K562 (cell line): ENCODE measurements at regions not wholly inside any gene's neighbourhood (a gene's known extent, or its start where the extent isn't known, plus 50 kb on each side); places are given as distances from the start of the nearest gene placed in this dataset.

Experiments used
- ATAC-seq: fragments of 200-7000 bp; cut with Tn5 transposase; 3 replicates; pipeline ENCODE4 v1.9.1; 2020; ENCODE audit warnings: moderate library complexity
- BruUV-seq: library from RNA; stranded (reverse); fragments of 400-500 nt; replicated peaks from 2 replicates; lab custom pipeline; 2021; lab: Mats Ljungman, UMichigan
- CTCF ChIA-PET: fragments of 300-600 bp; formaldehyde crosslinking; extraction: SDS; loops from one replicate; lab custom pipeline; 2021; ENCODE audit warnings: low intra/inter-chr PET ratio; lab: Yijun Ruan, JAX
- POLR2A ChIA-PET: fragments of 300-600, 350-650 bp; sonication (Branson Sonifier 250); formaldehyde crosslinking; extraction: SDS; loops from one replicate; lab custom pipeline; 2021; ENCODE audit warnings: antibody characterized with exemption, inconsistent platforms; lab: Yijun Ruan, JAX
- DNase-seq, 4 experiments: peaks; one replicate each; pipeline versions ENCODE4 v3.0.0 to v3.0.0-alpha.2; 2011 to 2018; ENCODE audit warnings: low spot score in 3 of 4, mixed read lengths in 3 of 4; ENCODE audit errors: extremely low read depth in 1 of 4
- FAIRE-seq: peaks from 2 replicates; lab custom pipeline; 2011; peaks lifted over from hg19 to GRCh38; lab: Jason Lieb, UNC
- H2AFZ ChIP-seq: 2 replicates; pipeline ENCODE4 v1.6.0; 2011; ENCODE audit warnings: low read depth, low read length, control low read depth, inconsistent platforms
- H3K27ac ChIP-seq: fragments of 200-600 bp; 3 replicates; pipeline ENCODE4 v1.8.0; 2011; ENCODE audit warnings: low read depth, mild to moderate bottlenecking, control low read depth, inconsistent platforms, low read length, moderate library complexity, mixed read lengths; ENCODE audit errors: extremely low read depth
- H3K27me3 ChIP-seq, 2 experiments: fragments of 300-600 bp in 1 of 2; 2 replicates in 1 of 2; 3 replicates in 1 of 2; pipeline versions ENCODE4 v1.6.0 to v1.8.0; 2011; ENCODE audit warnings: inconsistent platforms in 2 of 2, low read length in 2 of 2, mild to moderate bottlenecking in 1 of 2, mixed read lengths in 1 of 2, moderate library complexity in 1 of 2; ENCODE audit not compliant: control insufficient read depth in 2 of 2, insufficient read depth in 2 of 2
- H3K36me3 ChIP-seq: fragments of 300-600 bp; 3 replicates; pipeline ENCODE4 v1.8.0; 2011; ENCODE audit warnings: mild to moderate bottlenecking, low read length, inconsistent platforms; ENCODE audit not compliant: control insufficient read depth, insufficient read depth
- H3K4me1 ChIP-seq, 2 experiments: fragments of 200-600 bp in 1 of 2; replicated peaks in 1 of 2; 2 replicates in 1 of 2; 3 replicates in 1 of 2; pipeline versions ENCODE4 v1.5.1 to v1.8.0; 2011; ENCODE audit warnings: inconsistent platforms in 2 of 2, low read length in 2 of 2, mild to moderate bottlenecking in 1 of 2, mixed read lengths in 1 of 2, moderate library complexity in 1 of 2; ENCODE audit not compliant: control insufficient read depth in 2 of 2, insufficient read depth in 2 of 2
- H3K4me2 ChIP-seq: 2 replicates; pipeline ENCODE4 v1.6.1; 2011; ENCODE audit warnings: low read length, control low read depth, inconsistent platforms, mixed read lengths; ENCODE audit not compliant: insufficient read depth
- H3K4me3 ChIP-seq: fragments of 200-600 bp; sonication (generic), shearing (Covaris generic); 2 replicates; pipeline ENCODE4 v1.5.1; 2016; ENCODE audit warnings: control low read depth, inconsistent platforms
- H3K79me2 ChIP-seq: fragments of 200-600 bp; 3 replicates; pipeline ENCODE4 v1.8.0; 2011; ENCODE audit warnings: low read length, inconsistent platforms; ENCODE audit not compliant: control insufficient read depth, insufficient read depth
- H3K9ac ChIP-seq, 2 experiments: 2 replicates each; pipeline versions ENCODE4 v1.6.0 to v1.6.1; 2011; ENCODE audit warnings: low read depth in 2 of 2, low read length in 2 of 2, control low read depth in 1 of 2, inconsistent platforms in 1 of 2, mild to moderate bottlenecking in 1 of 2, mixed read lengths in 1 of 2; ENCODE audit not compliant: insufficient read depth in 1 of 2
- H3K9me1 ChIP-seq: one replicate; pipeline ENCODE4 v1.6.0; 2011; ENCODE audit warnings: inconsistent platforms, mild to moderate bottlenecking, low read length, moderate library complexity; ENCODE audit not compliant: control insufficient read depth, insufficient read depth
- H3K9me3 ChIP-seq: replicated peaks from 2 replicates; pipeline ENCODE4 v1.5.1; 2011; ENCODE audit warnings: low read depth, low read length, inconsistent platforms; ENCODE audit not compliant: control insufficient read depth, insufficient read depth
- H4K20me1 ChIP-seq: replicated peaks from 2 replicates; pipeline ENCODE4 v1.6.1; 2011; ENCODE audit warnings: low read length, inconsistent platforms, mixed read lengths; ENCODE audit not compliant: control insufficient read depth, insufficient read depth
- ELK3 ChIP-seq: fragments of 450-650 bp; formaldehyde crosslinking; IDR thresholded peaks from 2 replicates; pipeline ENCODE4 v1.4.0; 2020; ENCODE audit warnings: mild to moderate bottlenecking
- KLF10 ChIP-seq: fragments of 250-450 bp; sonication (Bioruptor Pico); IDR thresholded peaks from 2 replicates; pipeline ENCODE4 v1.6.1; 2021; ENCODE audit warnings: matching md5 sums
- TFAM ChIP-seq: fragments of 250-450 bp; sonication (Bioruptor Pico); conservative IDR thresholded peaks from 2 replicates; pipeline ENCODE4 v1.5.0; 2021; ENCODE audit warnings: mild to moderate bottlenecking, moderate library complexity
- VEZF1 ChIP-seq: fragments of 200-800 bp; sonication (Bioruptor generic); IDR thresholded peaks from 2 replicates; pipeline ENCODE4 v1.6.1; 2017; ENCODE audit warnings: missing genetic modification characterization, missing compliant biosample characterization
- XRCC3 ChIP-seq: fragments of 450-650 bp; IDR thresholded peaks from 2 replicates; pipeline ENCODE4 v1.6.1; 2017; ENCODE audit warnings: mild to moderate bottlenecking, moderate library complexity
- ZBTB34 ChIP-seq: fragments of 250-450 bp; sonication (Bioruptor Pico); IDR thresholded peaks from 2 replicates; pipeline ENCODE4 v1.8.0; 2021; ENCODE audit warnings: mild to moderate bottlenecking, moderate library complexity
- ZNF324 ChIP-seq: fragments of 250-450 bp; sonication (Bioruptor Pico); IDR thresholded peaks from 2 replicates; pipeline ENCODE4 v1.4.0; 2020; ENCODE audit warnings: mild to moderate bottlenecking
- WGBS: fragments of 100-300 bp; shearing (Covaris generic); methylation state at CpG from one replicate; pipeline ENCODE4 v1.1.6; 2016; ENCODE audit warnings: low coverage, mixed read lengths; ENCODE audit not compliant: insufficient coverage; ENCODE audit errors: missing lambda C conversion rate; 5-methylcytosine and 5-hydroxymethylcytosine counted together
- in situ Hi-C: fragments of 300-500 bp; cut with MboI; formaldehyde crosslinking; loops from 4 replicates; pipeline ENCODE4 v1.15.0; 2018; ENCODE audit warnings: inconsistent platforms, mixed read lengths
- intact Hi-C: fragments of 100-400 bp; cut with micrococcal nuclease; formaldehyde crosslinking; loops from 2 replicates; pipeline ENCODE4 v1.14.2; 2022
- TF ChIP-seq, protein P1 (sequence below): fragments of 250-450 bp; sonication (Bioruptor Pico); IDR thresholded peaks from 2 replicates; pipeline ENCODE4 v1.4.0; 2020; ENCODE audit warnings: mild to moderate bottlenecking

DNA sequence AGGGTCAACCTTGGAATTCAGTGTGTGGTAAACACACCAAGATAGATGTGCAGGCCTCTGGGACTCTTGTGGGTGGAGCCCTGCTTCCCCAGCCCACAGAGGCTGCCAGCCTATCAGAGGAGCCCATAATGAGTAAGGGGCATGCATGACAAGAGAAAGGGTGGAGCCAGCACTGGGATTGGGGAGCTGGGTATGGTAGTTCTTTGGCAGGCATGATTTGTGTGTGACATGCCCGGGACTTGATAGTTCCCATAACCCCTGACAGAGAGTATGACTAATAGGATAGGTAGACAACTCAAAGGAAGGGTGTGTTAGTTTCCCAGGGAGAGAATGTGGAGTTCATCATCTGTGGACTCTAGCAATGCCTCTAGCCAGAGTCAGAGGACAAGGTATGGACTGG is 143.0 kb downstream of the EMP1 start (continued):
- TF ChIP-seq VEZF1 (CRISPR knock-in tag): no peak
- no peak for TF ChIP-seq XRCC3
- no peak for TF ChIP-seq KLF10 (CRISPR knock-in tag)
- TF ChIP-seq ZBTB34 (CRISPR knock-in tag): no peak
- no peak for TF ChIP-seq TFAM (CRISPR knock-in tag)

DNA sequence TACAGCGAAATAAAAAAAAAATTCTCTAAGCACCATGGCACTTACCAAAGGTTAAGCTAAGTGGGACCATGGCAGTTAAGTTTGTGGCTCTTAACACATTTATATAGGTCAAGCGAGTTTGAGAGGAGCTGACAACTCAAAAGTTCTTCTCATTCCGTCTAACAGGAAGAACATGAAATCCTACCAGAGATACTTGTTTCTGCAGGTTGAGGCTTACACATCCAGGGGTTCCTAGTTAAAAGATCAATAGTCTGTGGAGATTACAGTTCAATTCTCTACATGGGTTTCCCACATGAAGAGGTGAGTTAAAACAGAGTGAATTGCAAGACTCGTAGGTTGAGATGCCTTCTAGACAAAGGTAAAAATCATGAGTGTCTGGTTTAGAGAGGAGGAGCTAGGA is 142.6 kb downstream of the EMP1 start:
- no peaks in the 10 kb centered on the region for H3K27me3 ChIP-seq
- H2AFZ ChIP-seq: no peak overlapping the region
- 0% methylated on average over 4 of the region's 4 CpGs for WGBS
- intact Hi-C loops: no loop called here
- no peaks in the 10 kb centered on the region for H3K9me1 ChIP-seq
- in situ Hi-C loops: no loop called here
- no TSS peak for BruUV-seq
- TF ChIP-seq, protein P1, sequence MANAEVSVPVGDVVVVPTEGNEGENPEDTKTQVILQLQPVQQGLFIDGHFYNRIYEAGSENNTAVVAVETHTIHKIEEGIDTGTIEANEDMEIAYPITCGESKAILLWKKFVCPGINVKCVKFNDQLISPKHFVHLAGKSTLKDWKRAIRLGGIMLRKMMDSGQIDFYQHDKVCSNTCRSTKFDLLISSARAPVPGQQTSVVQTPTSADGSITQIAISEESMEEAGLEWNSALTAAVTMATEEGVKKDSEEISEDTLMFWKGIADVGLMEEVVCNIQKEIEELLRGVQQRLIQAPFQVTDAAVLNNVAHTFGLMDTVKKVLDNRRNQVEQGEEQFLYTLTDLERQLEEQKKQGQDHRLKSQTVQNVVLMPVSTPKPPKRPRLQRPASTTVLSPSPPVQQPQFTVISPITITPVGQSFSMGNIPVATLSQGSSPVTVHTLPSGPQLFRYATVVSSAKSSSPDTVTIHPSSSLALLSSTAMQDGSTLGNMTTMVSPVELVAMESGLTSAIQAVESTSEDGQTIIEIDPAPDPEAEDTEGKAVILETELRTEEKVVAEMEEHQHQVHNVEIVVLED (CRISPR knock-in tag): no peak
- TF ChIP-seq ELK3 (CRISPR knock-in tag): no peak
- no peak for TF ChIP-seq ZNF324 (CRISPR knock-in tag)
- H3K36me3 ChIP-seq: no peaks in the 10 kb centered on the region
- POLR2A ChIA-PET: no interaction called here
- H3K9me3 ChIP-seq: no peaks in the 10 kb centered on the region
- H3K27ac ChIP-seq: no peak overlapping the region
- H3K4me2 ChIP-seq: no peak overlapping the region
- no peaks in the 10 kb centered on the region for H4K20me1 ChIP-seq
- no peak for DNase-seq
- no peak overlapping the region for H3K9ac ChIP-seq
- no peak overlapping the region for H3K4me3 ChIP-seq
- no peaks in the 10 kb centered on the region for H3K4me1 ChIP-seq
- no peak for FAIRE-seq
- no peak for ATAC-seq
- CTCF ChIA-PET: no interaction called here
- H3K79me2 ChIP-seq: no peaks in the 10 kb centered on the region
